Epithelial cell of esophagus (primary cell): ENCODE measurements at regions not wholly inside any gene's neighbourhood (a gene's known extent, or its start where the extent isn't known, plus 50 kb on each side); places are given as distances from the start of the nearest gene placed in this dataset.

Source experiments
- DNase-seq: peaks from one replicate; pipeline ENCODE4 v3.0.0; 2010; ENCODE audit warnings: low read depth
- H3K4me3 ChIP-seq: 2 replicates; pipeline ENCODE4 v1.5.1; 2011; ENCODE audit warnings: mild to moderate bottlenecking, low read length, control low read depth
- CTCF ChIP-seq: IDR thresholded peaks from 2 replicates; pipeline ENCODE4 v1.5.1; 2011; ENCODE audit warnings: low read depth, mild to moderate bottlenecking, low read length, control low read depth, inconsistent platforms; ENCODE audit not compliant: insufficient read depth; ENCODE audit errors: missing control alignments

DNA sequence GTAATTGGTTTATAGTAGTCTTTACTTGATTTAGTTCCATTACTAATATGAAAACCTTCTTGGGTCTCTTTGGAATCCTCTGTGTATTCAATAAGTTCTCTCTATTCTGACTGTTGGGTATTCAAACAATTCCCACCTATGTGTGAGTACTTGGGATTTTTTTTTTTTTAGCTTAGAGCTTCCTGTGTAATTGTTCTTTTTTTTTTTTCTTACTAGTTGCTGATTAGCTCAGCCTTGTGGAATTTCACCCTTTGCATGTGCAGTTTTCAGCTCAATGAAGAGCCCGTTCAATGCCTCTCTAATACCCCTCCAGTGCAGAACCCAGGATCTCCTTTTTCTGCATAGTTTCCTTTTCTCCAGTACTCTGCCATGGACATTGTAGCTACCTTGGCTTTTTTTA lies 339.1 kb upstream of the GALNT5 start:
- TF ChIP-seq CTCF, result no peak
- no peak overlapping the region for H3K4me3 ChIP-seq
- DNase-seq, result peak; percentile 40

GRCh38 chr2:156930423-156930822 lies 327.1 kb upstream of the GALNT5 start:
- no peak for TF ChIP-seq CTCF
- H3K4me3 ChIP-seq, result no peak overlapping the region
- DNase-seq, result no peak

- no peak overlapping the region for H3K4me3 ChIP-seq
- no peak for TF ChIP-seq CTCF
- DNase-seq, result peak; percentile 89
Observed at GRCh38 chr2:156933645-156934225, 323.8 kb upstream of the GALNT5 start.

- no peak for TF ChIP-seq CTCF
Observed at GRCh38 chr2:156935616-156936015, 321.9 kb upstream of the GALNT5 start.

DNA sequence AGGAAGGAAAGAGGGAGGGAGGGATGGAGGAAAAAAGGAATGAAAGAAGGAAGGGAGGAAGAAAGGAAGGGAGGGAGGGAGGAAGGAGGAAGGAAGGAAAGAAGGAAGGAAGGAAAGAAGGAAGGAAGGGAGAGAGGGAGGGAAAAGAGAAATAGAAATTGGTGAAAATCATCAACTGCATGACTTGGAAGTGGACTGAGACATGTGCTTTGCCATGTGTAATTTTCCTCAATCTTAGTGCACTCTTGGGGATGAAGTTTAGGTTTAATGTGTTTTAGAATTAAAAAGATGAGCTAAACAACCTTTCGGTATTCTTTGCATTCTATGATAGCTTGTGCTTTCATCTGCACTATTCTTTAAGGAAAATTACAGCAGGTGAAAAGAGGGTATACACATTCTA lies 320.1 kb upstream of the GALNT5 start:
- no peak for DNase-seq
- H3K4me3 ChIP-seq, result no peak overlapping the region
- no peak for TF ChIP-seq CTCF

More at GRCh38 chr2:156935616-156936015, 321.9 kb upstream of the GALNT5 start:
- no peak overlapping the region for H3K4me3 ChIP-seq
- DNase-seq, result peak; percentile 92

GRCh38 chr2:156944871-156945270 lies 312.6 kb upstream of the GALNT5 start:
- no peak for DNase-seq
- TF ChIP-seq CTCF, result no peak
- H3K4me3 ChIP-seq, result no peak overlapping the region

DNA sequence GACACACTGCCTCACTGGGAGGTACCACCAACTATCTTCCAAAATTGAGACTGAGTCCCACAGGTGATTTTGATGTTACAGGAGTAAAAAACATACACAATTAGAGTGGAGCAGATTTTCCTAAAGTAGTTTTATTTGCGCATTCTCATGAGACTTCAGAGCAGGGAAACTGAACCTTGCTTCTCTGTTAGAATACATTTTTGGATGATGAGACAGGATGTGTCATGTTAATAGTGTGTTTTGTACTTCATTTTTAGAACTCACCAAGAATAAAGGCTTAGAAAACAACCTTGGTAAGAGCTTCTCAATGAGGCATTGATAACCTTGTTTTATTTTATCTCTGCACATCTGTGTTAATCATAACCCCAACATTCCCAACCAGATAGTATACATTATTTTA lies 310.2 kb upstream of the GALNT5 start:
- no peak overlapping the region for H3K4me3 ChIP-seq
- no peak for DNase-seq
- TF ChIP-seq CTCF, result no peak
